OCI-LY1 (cell line): ENCODE measurements at regions not wholly inside any gene's neighbourhood (a gene's known extent, or its start where the extent isn't known, plus 50 kb on each side); places are given as distances from the start of the nearest gene placed in this dataset.

ENCODE experiments used
- H2AFZ ChIP-seq: fragments of 200-600 bp; sonication (generic), shearing (Covaris generic); 2 replicates; pipeline ENCODE4 v1.6.0; 2014; ENCODE audit warnings: antibody characterized with exemption, mild to moderate bottlenecking, low read length
- H3F3A ChIP-seq: fragments of 200-600 bp; sonication (generic), shearing (Covaris generic); 2 replicates; pipeline ENCODE4 v1.6.0; 2014; ENCODE audit warnings: mild to moderate bottlenecking, antibody characterized with exemption, low read length, moderate library complexity; ENCODE audit not compliant: insufficient read depth
- H3K27ac ChIP-seq: fragments of 200-600 bp; sonication (generic); 2 replicates; pipeline ENCODE4 v1.5.1; 2014; ENCODE audit warnings: low read length, mixed run types, mild to moderate bottlenecking, low read depth; ENCODE audit not compliant: poor library complexity, severe bottlenecking
- H3K27me3 ChIP-seq: fragments of 200-600 bp; sonication (generic); 2 replicates; pipeline ENCODE4 v1.6.0; 2014; ENCODE audit warnings: antibody characterized with exemption, mild to moderate bottlenecking, low read length, moderate library complexity; ENCODE audit not compliant: insufficient read depth
- H3K36me3 ChIP-seq: fragments of 200-600 bp; sonication (generic); 2 replicates; pipeline ENCODE4 v1.6.1; 2014; ENCODE audit warnings: mild to moderate bottlenecking, antibody characterized with exemption, low read length, moderate library complexity, mixed read lengths; ENCODE audit not compliant: insufficient read depth
- H3K4me1 ChIP-seq: fragments of 200-600 bp; sonication (generic); 2 replicates; pipeline ENCODE4 v1.5.1; 2014; ENCODE audit warnings: mild to moderate bottlenecking, low read length, moderate library complexity; ENCODE audit not compliant: insufficient read depth, severe bottlenecking
- H3K4me2 ChIP-seq: fragments of 200-600 bp; sonication (generic), shearing (Covaris generic); 2 replicates; pipeline ENCODE4 v1.6.1; 2014; ENCODE audit warnings: low read length
- H3K4me3 ChIP-seq: fragments of 200-600 bp; sonication (generic); 2 replicates; pipeline ENCODE4 v1.5.1; 2014; ENCODE audit warnings: low read length, low read depth, mild to moderate bottlenecking, mixed read lengths; ENCODE audit not compliant: poor library complexity, severe bottlenecking
- H3K79me2 ChIP-seq: fragments of 200-600 bp; shearing (Covaris generic); 2 replicates; pipeline ENCODE4 v1.6.1; 2016; ENCODE audit warnings: mixed run types, low read length, mixed read lengths; ENCODE audit not compliant: insufficient read depth
- H3K9ac ChIP-seq: fragments of 200-600 bp; sonication (generic), shearing (Covaris generic); 2 replicates; pipeline ENCODE4 v1.6.1; 2014; ENCODE audit warnings: mild to moderate bottlenecking, low read length, mixed read lengths
- H3K9me2 ChIP-seq: fragments of 200-600 bp; sonication (generic), shearing (Covaris generic); 2 replicates; pipeline ENCODE4 v1.6.1; 2014; ENCODE audit warnings: low read depth, mild to moderate bottlenecking, low read length, mixed read lengths
- H3K9me3 ChIP-seq: fragments of 200-600 bp; shearing (Covaris generic); 2 replicates; pipeline ENCODE4 v1.6.1; 2014; ENCODE audit warnings: low read length, mixed read lengths
- H4K20me1 ChIP-seq: fragments of 200-600 bp; sonication (generic), shearing (Covaris generic); 2 replicates; pipeline ENCODE4 v1.6.0; 2016; ENCODE audit warnings: mild to moderate bottlenecking, low read length; ENCODE audit not compliant: insufficient read depth
- CTCF ChIP-seq: fragments of 200-600 bp; sonication (generic), shearing (Covaris generic); IDR thresholded peaks from 2 replicates; pipeline ENCODE4 v1.5.1; 2017; ENCODE audit warnings: mild to moderate bottlenecking, antibody characterized with exemption, low read length, moderate library complexity, mixed read lengths
- EZH2 ChIP-seq: fragments of 200-600 bp; sonication (generic), shearing (Covaris generic); IDR thresholded peaks from 2 replicates; pipeline ENCODE4 v1.8.0; 2017; ENCODE audit warnings: borderline replicate concordance, mixed run types, mild to moderate bottlenecking, antibody characterized with exemption, low read length, moderate library complexity, mixed read lengths

GRCh38 chr16:80447241-80447640 is 93.6 kb upstream of the DYNLRB2 start:
- Histone ChIP-seq H3K79me2 (no peaks in the 10 kb centered on the region), H3K27ac (no peak overlapping the region), H3K9me2 (no peaks in the 10 kb centered on the region), H3K9me3 (no peaks in the 10 kb centered on the region), H3K27me3 (no peaks in the 10 kb centered on the region), H2AFZ (no peak overlapping the region), H3F3A (no peaks in the 10 kb centered on the region), H3K4me1 (no peaks in the 10 kb centered on the region), H3K4me3 (no peak overlapping the region), H3K9ac (no peak overlapping the region), H3K4me2 (no peak overlapping the region), H3K36me3 (no peaks in the 10 kb centered on the region), H4K20me1 (no peaks in the 10 kb centered on the region)
- TF ChIP-seq EZH2: no peak

DNA sequence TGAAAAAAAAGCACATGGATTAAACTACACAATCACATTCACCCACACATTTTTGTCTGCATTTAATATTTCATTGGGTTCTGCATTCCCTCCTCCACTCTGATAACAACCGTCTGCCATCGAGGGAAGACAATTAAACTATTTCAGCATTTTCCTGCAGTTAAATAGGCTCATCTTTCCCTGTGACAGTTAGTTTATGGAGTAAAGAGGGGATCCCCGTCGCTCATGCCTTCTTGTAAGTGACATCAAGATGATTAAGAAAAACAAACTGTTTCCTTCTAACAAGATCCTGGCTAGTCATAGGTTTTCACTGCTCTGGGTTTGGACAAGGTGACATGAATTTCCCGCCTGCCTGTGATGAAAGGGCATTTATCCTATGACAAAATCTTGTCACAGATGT is 98.0 kb upstream of the DYNLRB2 start:
- Histone ChIP-seq H3K4me3 (no peak overlapping the region), H3K27ac (no peak overlapping the region), H4K20me1 (no peaks in the 10 kb centered on the region), H3K9ac (no peak overlapping the region), H3K4me2 (no peak overlapping the region), H3K79me2 (no peaks in the 10 kb centered on the region), H3K9me2 (no peaks in the 10 kb centered on the region), H3F3A (no peaks in the 10 kb centered on the region), H3K27me3 (no peaks in the 10 kb centered on the region), H3K9me3 (no peaks in the 10 kb centered on the region), H3K36me3 (no peaks in the 10 kb centered on the region), H2AFZ (no peak overlapping the region), H3K4me1 (no peaks in the 10 kb centered on the region)
- no peak for TF ChIP-seq EZH2
- no peak for TF ChIP-seq CTCF

DNA sequence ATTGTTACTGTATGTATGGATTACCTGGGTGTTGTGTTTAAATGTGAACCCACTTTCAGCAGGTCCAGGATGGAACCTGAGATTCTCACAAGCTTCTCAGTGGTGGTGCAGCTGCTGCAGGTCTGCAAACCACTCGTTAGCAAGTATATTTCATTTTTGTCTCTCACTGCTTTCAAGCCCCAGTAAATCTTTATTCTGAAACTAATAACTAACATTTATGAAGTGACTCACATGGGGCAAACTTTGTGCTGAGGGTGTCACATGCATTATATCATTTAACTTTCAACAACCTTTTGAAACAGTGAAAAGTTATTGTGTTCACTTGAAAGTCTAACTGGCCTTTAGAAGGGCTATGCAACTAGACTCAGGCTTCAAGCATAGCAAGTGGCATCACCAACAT is 98.9 kb upstream of the DYNLRB2 start:
- no peak overlapping the region for H3K9ac ChIP-seq
- no peak overlapping the region for H2AFZ ChIP-seq
- H3K36me3 ChIP-seq: no peaks in the 10 kb centered on the region
- H3K79me2 ChIP-seq: no peaks in the 10 kb centered on the region
- no peaks in the 10 kb centered on the region for H3K9me3 ChIP-seq
- H3K4me1 ChIP-seq: no peaks in the 10 kb centered on the region
- H3K4me3 ChIP-seq: no peak overlapping the region
- no peaks in the 10 kb centered on the region for H4K20me1 ChIP-seq
- H3K9me2 ChIP-seq: no peaks in the 10 kb centered on the region
- no peaks in the 10 kb centered on the region for H3F3A ChIP-seq
- no peak for TF ChIP-seq EZH2
- no peak for TF ChIP-seq CTCF
- no peak overlapping the region for H3K4me2 ChIP-seq
- no peaks in the 10 kb centered on the region for H3K27me3 ChIP-seq
- H3K27ac ChIP-seq: no peak overlapping the region

DNA sequence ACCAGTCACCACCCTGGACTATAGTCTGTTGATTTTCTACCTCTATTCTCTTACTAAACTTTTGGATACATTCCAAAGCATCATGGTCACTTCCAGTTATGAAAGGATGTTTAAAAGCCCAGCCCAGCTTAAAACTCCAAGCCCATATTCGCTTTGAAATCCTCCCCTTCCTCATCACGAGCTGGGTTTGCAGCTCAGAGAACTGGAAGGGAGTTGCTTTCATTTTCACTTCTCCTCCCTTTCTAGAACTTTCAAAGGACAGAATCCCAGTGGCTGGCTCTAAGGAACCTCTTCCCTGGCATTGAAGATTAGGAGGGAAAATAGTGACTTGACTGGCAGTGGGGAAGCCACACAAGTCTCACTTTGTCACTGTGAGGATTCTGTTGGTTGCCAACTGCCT is 100.1 kb upstream of the DYNLRB2 start:
- Histone ChIP-seq H3K9me3 (no peaks in the 10 kb centered on the region), H3K4me1 (no peaks in the 10 kb centered on the region), H3K36me3 (no peaks in the 10 kb centered on the region), H3K9ac (no peak overlapping the region), H3F3A (no peaks in the 10 kb centered on the region), H4K20me1 (no peaks in the 10 kb centered on the region), H3K27me3 (no peaks in the 10 kb centered on the region), H3K4me3 (no peak overlapping the region), H3K27ac (no peak overlapping the region), H3K9me2 (no peaks in the 10 kb centered on the region), H2AFZ (no peak overlapping the region), H3K79me2 (no peaks in the 10 kb centered on the region), H3K4me2 (no peak overlapping the region)
- TF ChIP-seq EZH2 (no peak), CTCF (no peak)
